Fibroblast of skin of right biceps (primary cell): ENCODE measurements at regions not wholly inside any gene's neighbourhood (a gene's known extent, or its start where the extent isn't known, plus 50 kb on each side); places are given as distances from the start of the nearest gene placed in this dataset.

Experiments used
- DNase-seq: peaks from one replicate; pipeline ENCODE4 v3.0.0-alpha.2; 2013

DNA sequence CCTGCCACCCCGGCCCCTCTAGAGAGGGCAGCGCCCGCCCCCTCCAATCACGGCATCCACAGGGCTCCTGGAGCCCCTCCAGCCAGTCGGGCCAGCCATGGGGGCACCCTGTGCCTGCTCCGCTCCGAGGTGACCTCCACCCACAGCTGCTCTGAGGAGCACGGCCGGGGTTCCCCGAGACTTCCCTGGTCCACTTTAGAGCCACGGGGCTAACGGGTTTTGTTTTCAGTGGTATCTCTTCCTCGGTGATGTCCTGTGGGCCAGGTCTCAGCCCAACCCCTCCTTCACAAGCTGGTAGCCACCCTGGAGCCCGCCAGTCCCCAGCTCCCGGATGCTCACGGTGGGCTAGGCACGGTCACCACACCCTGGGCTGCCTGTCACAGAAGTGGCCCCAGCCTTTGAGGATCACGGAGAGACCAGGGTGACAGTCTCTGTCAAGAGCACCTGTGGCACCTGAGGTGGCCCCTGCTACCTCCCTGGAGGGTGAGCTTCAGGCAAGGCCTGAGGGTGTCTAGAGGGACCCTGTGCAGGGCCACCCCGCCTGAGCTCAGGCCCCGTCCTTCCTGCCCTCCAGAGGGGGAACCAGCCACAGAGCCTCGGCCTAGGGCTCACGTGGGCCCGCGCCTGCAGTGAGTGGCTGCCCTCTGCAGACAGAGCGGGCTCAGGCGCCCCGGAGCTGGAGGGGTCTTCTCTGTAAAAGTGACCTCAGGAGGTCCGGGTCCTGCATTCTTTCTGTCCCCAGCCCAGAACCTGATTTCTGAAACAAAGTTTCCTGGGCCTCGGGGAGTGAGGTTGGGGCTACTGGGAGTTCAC is 146.0 kb upstream of the C14orf180 start:
- no peak for DNase-seq

DNA sequence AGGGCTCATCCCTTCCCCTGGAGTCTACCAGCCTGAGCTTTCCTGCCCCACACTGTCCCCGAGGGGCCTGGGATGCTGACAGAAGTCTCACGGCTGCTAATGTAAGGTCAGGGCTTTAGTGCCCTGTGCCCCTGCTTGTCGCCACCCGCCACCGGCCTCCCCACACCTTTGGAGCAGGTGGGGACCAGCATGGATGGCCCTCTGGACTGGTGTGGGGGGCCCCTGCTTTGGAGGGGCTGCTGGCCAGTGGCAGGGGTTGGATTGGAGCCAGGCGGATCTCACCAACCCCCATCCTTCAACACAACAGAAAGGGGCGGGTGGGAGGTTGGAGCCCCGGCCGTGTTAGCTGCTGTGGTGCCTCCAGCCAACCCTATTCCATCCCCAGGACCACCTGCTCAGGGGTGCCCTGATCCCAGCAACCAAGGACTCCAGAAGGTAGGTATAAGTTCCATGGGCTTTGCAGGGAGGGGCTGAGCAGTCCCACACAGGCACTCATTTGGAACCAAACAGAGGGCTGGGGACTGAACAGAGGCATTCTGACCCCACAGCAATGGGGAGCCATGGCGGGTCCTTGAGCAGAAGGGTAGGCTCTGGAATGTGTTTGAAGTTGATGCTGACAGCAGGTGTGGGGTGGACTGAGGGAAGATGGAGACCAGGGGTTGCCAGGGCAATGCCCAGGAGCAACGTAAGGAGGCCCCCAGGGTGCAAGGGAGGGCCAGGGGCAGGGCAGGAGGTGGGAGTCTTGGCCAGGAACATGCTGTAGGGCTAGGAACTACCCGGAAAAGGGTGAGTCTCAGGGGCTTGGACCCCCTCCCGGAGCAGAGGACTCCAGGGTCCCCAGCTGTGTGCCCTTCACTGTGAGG is 145.1 kb upstream of the C14orf180 start:
- DNase-seq: no peak

DNA sequence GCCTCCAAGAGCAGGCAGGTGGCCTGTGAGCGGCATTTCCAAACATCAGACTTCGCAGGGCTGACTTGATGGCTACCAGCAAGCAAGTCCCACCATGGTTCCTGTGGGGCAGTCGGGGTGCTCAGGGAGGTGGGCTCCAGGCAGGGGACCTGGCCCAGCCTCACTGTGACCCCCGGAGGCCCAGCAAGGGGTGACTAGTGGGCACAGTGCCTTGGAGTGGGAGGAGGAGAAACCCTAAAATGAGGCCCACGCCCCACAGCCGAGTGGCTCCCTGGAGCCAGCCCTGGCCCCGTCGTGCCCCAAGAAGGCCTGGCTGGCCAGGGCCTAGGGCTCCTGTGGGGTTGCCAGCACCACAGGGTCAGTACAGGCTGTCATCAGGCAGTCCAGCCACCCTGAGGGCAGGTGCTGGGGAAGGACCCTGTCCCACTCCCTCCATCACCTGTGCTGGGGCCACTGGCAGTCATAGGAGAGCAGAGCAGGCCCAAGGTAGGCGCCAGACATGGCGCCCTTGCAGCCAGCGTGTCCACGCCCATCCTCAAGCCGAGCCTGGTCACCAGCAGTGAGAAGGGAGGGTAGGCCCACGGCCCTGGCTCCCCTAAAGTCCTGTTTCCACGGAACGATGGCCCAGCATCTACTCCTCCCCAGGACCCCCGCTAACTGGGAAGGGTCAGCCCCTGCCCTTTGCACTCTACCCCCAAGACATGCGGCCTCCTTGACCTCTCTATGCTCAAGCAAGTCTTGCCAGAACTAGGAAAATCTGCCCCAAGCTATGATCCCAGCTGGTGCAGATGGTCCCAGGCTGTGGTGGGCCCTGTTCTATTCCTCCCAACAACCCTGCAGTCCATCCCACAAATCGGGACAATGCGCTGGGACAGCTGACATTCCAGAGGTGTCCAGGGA is 144.2 kb upstream of the C14orf180 start:
- DNase-seq: no peak

DNA sequence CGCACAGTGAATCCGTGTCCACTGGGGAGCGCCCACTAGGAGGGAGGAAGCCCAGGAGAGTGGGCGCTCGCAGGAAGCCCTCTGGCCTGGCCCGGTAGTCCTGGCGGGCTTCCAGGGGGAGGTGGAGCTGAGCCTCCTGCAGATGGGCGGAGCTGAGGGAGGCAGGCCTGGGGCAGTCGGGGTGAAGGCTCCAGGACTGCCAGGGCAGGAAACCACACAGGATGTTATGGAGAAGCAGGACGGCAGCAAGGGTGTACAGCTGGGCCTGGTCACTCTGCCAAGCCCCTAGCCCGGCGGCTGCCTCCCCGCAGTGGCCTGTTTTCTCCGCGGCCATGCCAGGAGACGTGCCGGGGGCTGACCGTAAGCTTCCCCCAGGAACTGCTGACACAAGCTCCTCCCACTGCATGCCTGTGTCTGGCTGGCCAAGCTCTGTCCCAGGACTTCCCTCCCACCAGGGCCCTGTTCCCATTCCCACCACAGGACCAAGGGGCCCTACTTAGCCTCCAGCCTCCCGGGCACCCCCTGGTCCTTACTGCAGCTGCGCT is 143.4 kb upstream of the C14orf180 start:
- DNase-seq: peak; percentile 3

DNA sequence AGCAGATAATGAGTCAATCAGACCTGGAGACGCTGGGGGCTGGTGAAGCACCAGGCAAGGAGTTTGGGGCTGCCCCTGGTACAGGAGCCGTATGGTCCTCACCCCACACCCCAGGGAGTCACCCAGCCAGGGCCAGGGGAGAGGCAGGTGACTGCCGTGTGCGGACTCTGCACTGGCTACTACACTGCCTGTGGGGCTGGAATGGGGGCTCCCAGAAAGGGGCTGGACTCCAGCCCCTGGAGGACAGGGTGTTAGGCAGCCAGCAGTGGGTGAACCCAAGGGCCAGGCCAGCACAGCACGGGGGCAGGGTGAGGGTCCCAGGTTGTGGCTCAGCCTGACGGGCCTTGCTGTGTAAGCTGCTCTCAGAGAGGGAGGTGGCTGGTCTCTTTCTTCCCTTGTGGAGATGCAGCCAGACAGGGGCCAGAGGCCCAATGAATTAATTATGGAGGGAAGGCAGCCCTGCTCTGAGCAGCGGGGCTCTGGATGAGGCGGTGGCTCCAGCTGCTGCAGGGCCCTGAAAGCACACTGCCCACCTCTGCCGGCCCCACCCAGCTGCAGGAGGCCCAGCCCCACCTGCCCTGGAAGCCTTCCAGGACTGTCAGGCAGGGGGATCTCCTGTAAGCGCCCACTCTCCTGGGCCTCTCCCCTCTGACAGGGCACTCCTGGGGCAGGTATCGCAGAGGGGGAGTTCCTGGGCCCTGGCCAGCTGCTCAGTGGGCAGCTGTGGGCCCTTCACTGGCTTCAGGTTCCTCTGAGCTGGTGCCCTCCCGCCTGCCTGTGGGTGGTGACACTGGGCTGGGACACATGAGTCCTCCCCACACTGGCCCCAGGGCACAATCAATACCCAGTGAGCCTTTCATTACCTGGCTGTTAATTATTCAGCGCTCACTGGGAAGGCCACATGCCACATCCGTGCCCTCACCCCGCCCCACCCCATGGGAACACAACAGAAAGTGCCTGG is 142.5 kb upstream of the C14orf180 start:
- DNase-seq: no peak

DNA sequence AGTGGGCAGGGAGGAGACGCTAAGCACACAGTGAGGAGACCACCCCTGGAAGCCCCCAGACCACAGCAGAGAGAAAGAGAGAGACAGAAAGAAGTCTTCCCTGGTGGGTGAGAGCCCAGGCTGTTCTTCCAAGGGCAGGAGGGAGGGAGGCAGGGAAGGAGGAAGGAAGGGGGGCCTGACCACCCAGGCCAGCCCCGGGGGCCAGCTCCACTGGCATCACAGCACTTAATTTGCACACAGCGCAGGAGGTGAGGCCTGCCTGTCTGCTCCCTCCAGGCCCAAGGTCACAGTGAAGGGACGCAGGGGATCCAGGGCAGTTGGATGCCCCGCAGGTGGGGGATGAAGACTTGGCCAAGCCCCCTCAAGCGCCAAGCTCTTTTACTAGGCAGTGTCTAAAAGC is 141.9 kb upstream of the C14orf180 start:
- DNase-seq: no peak

DNA sequence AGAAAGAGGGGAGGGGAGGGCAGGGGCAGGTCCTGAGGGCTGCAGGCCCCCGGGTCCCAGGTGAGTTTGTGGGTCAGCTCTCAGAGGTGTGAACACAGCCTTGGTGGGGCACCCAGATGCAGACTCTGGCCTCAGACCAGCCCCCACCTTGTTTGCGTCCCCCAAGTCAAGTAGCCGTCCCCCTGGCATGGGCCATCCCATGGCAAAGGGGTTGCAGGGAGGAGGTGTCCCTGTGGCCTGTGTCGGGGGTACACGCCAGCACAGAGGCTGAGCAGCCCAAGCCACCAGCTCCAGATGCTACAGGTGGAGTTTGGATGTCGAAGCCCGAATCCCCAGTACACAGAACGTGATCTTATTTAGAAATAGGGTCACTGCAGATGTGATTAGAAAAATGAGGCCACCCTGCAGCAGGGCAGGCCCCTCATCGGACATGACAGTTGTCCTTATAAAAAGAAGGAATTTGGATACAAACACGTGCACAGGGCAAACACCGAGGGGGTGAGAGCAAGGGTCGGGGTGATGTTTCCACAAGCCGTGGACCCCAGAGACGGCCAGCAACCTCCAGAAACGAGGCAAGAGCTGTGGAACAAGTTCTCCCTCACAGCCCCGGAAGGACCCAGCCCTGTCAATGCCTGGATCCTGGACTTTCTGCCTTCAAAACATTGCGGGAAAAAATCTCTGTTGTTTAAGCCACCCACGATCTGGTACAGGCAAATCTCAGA is 141.2 kb upstream of the C14orf180 start:
- no peak for DNase-seq

DNA sequence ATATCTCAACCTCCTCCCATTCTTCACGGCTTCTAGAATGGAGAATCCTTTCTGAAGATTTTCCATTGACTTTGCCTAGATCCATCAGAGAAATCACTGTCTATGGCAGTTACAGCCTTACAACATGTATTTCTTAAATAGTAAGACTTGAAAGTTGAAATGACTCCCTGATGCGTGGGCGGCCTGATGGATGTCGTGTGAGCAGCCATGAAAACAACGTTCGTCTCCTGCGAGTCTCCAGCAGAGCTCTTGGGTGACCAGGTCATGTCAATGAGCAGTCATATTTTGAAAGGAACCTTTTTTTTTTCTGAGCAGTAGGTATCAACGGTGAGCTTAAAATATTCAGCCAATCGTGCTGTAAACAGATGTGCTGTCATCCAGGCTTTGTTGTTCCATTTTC is 139.9 kb upstream of the C14orf180 start:
- DNase-seq: no peak

DNA sequence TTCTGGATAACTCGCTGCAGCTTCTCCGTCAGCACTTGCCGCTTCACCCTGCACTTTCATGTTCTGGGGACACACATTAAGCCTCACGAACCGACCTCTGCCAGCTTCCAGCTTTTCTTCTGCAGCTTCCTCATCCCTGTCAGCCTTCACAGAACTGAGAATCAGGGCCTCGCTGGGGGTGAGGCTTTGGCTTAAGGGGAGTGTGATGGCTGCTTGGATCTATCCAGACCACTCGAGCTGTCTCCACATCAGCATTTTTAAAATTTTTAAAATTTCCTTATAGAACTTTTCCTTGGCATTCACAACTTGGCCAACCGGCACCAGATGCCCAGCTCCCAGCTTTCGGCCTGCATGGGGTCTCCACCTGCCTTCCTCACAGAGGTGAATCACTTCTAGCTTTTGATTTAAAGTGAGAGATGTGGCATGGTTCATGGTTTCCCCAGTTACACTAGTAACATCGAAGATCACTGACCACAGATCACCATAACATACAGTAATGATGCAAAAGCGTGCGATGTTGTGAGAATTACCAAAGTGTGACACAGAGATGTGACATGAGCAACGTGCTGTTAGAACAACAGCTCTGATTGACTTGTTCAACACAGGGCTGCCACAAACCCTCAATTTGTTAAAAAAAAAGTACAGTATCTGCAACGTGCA is 139.1 kb upstream of the C14orf180 start:
- no peak for DNase-seq

DNA sequence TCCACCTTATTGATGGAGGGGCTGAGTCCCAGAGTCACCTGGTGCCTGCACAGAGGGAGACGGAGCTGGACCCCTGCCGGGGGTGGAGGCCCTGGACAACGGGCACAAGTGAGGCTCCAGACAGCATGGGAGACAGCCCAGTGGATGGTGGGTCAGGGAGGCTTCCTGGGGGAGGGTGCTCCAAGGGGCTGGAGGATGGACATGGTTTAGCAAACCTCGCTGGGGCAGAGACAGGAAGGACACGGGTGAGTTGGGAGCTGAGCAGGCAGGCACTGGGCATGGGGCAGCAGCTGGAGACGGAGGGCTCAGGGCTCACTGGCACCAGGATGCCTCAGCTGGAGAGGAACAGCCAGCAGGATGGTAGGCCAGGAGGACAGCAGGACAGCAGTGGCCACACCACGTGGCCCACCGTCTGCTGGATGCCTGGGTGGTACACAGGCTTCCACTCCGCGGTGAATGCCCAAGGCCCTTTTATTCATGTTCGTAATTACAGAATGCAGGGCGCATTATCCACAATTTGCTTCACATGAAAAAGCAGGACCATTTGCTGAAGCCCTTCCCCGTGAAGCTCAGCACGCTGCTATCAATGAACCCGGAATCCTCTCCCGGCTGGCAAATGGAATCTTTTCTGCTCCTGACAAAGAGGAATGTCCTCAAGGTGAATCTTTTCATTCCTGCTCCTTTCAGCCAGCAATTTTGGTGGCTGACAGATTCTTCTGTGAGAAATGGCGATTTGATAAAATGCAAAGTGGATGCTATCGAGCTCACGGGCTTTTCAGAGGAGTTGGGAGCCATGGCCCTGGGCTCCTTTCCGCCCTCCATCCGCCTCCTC is 138.1 kb upstream of the C14orf180 start:
- DNase-seq: no peak

DNA sequence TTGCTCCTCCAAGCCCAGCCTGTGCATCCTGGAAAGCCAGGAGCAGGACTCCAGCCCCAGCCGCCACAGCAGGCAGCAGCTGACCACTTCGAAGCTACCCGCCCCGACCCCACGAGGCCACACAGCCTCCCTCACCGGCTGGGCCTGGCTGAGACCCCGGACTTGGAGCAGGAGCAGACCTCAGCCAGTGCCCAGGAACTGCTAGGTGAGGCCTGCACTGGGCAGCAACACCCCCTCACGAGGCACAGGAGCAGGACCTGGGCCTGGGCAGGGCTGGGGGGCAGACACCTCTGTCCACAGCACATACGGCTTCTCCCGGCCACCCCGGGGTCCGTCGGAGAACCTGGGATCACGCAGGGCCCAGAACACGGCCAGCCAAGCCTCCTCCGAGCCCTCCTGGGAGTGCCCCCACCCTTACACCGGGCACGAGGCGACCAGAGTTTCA is 137.4 kb upstream of the C14orf180 start:
- no peak for DNase-seq

DNA sequence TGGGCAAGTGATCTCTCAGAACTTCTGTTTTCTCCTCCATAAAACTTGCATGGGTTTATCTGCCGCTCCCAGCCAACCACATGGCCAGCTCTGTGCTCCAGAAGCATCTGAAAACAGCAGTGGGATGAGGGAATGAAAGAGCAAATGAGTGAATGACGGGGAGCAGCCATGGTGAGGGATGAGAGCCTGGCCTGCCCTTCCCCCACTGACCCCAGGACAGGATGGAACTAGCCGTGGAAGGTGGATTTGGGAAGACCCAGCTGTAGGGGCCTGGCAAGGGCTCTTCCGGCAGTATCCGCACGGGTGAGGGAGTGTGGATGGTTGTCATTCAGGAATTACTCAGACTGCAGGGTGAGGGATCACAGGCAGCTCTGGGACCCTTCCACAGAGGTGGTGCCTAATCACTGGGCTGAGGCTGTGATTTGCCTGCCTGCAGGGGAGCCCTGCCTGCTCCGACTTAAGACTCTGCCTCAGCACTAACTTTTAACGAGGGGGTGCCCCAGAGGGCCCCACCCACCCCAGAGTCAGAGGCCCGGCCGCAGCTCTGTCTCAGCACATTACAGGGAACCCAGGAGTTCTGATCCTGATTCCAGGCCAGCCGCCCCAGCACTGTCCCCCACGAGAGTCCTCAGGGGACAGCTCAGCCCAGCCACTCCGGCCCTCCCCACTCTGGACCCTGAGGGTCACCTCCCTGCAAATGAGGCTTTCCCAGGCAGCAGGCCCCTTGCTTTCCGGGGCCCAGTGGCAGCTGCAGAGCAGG is 136.8 kb upstream of the C14orf180 start:
- DNase-seq: no peak

DNA sequence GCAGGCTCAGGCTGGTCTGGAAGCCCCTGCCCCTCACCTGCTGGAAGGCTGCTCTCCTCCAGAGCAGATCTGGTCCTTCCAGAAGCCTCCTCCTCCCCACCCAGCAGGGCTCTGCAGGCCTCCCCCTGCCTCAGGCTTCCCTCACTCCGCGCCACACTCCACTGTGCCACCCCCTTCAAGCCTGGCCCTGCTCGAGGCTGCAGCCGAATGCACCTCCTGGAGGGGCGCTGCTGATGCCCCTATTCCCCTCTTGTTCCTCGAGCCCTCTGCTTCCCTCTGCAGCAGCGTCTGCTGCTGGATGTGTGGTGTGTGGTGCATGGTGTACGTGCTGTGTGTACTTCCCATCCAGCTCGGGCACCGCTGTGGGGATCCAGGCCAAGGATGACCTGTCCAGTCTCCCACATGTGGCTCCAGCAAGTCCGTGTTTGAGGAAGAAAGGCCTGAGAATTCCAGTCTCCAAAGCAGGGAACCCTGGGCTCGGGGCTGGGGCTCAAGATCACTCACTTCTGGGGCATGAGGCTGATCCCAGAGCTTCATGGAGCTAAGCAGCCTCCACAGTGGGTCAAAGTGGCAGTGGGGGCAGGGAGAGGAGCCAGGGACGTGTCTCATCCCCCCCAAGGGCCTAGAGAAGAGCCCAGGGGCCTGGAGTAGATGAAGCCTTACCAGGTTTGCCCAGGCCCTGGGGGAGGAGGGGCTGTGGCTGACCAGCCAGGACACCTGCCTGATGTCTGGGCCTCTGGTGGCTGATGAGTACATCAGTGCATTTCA is 136.0 kb upstream of the C14orf180 start:
- no peak for DNase-seq

DNA sequence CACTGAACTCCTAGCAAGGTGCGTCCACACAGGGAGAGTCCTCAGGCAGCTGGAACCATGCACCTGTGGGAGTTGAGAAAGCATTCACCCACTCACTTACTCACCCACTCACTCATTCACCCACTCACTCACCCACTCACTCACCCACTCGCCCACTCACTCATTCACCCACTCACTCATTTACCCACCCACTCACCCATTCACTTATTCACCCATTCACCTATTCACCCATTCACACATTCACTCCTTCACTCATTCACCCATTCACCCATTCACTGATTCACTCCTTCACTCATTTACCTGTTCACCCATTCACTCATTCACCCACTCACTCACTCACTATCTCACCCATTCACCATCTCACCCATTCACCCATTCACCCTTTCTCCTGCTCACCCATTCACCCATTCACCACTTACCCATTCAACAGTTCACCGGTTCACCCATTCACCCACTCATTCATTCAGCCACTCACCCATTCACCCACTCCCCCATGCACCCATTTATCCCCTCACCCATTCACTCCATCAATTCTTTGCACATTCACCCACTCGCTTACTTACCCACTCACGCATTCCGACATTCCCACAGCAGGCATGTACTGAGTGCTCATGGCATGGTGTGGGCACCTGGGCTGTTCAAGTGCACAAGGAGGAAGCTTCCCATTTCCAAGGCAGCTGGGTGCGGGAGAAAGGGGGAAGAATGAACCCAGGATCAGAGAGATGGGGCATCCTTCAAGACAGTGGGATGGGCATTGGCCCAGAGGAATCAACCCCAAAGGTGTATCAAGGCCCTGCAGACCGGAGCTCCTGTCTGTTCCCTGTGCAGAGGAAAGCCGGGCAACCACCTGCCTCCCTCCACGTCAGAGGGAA is 135.2 kb upstream of the C14orf180 start:
- DNase-seq: no peak

DNA sequence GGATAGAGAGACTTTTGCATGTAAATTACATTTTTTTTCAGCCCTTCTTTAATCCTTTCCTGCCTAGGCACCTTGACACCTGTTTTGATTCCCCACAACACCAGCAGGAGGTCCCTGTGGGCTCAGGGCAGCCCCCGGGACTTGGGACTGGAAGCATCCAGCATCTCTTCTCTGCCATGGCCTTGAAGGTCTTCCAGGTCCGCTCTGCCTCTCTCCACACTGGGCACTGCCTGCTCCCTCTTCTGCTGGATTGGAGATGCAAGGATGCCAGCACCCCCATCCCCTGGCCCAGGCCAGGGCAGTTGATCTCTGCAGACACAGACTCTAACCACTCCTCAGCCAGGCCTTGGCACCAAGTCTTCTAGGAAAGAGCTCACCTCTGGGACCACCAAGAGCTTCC is 134.5 kb upstream of the C14orf180 start:
- DNase-seq: no peak

DNA sequence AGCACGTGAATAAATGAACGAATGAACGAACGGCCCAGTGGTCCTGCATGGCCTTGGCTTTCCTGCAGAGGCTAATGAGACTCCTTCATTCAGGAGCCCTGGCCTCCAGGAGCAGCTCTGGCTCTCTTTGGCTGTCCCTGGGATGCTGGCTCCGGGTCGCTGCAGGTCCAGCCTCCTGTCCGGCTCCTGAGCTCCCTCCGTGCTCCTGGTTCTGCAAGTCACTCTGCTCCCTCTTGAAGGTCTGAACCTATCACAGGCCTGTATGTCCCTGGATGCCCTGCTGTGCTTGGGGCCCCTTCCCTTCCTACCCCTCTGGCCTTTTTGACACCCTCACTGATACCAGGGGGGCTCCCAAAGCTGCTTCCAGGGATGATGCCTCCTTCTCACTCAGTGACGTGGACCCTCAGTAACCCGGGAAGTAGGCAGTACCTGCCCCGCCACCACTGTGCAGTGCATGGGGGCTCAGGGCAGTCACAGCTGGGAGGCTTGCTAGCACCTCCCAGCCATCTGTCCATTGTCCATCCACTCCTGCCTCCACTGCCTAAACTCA is 133.7 kb upstream of the C14orf180 start:
- no peak for DNase-seq
